Gastroesophageal sphincter (tissue), 3 donors: ENCODE measurements at regions not wholly inside any gene's neighbourhood (a gene's known extent, or its start where the extent isn't known, plus 50 kb on each side); places are given as distances from the start of the nearest gene placed in this dataset.

ENCODE experiments used
- POLR2A ChIP-seq, 2 donors: fragments of 450-650 bp; IDR thresholded peaks; one replicate each; pipeline ENCODE4 v1.6.1; 2017; ENCODE audit warnings: antibody characterized with exemption in 2 of 2, mild to moderate bottlenecking in 2 of 2, moderate library complexity in 1 of 2
- POLR2AphosphoS5 ChIP-seq: sonication (generic); formaldehyde crosslinking; IDR thresholded peaks from one replicate; pipeline ENCODE4 v1.6.1; 2017; ENCODE audit warnings: antibody characterized with exemption
- TF ChIP-seq, protein P1 (sequence below), 4 experiments: fragments of 200-600 bp in 2 of 4; fragments of 450-650 bp in 2 of 4; sonication (generic) in 1 of 4; IDR thresholded peaks; one replicate each; pipeline ENCODE4 v1.5.1; 2017 to 2019; ENCODE audit warnings: antibody characterized with exemption in 4 of 4, mild to moderate bottlenecking in 2 of 4, moderate library complexity in 2 of 4

DNA sequence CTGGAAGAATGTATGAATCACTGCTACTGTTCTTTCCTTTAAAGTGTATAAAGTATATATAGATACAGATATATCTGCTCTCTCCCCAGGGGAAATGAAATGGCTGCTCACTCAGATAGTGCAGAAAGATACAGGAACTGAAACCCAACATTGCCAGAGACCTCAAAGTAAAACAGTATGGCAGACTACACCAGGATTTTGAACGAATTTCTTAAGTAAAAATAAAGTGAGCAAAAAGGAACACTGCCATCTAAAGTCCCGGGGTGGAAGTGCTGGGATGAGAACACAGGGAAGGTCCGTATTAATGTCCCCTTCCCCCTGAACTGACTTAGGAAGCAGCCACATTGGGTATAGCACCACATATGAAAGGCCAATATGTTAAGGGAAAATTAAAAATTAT, 93.4 kb downstream of the TMA16 start:
- TF ChIP-seq POLR2A (IDR thresholded peaks at IDR 0.05) (no peak), POLR2AphosphoS5 (no peak)
- TF ChIP-seq, protein P1, sequence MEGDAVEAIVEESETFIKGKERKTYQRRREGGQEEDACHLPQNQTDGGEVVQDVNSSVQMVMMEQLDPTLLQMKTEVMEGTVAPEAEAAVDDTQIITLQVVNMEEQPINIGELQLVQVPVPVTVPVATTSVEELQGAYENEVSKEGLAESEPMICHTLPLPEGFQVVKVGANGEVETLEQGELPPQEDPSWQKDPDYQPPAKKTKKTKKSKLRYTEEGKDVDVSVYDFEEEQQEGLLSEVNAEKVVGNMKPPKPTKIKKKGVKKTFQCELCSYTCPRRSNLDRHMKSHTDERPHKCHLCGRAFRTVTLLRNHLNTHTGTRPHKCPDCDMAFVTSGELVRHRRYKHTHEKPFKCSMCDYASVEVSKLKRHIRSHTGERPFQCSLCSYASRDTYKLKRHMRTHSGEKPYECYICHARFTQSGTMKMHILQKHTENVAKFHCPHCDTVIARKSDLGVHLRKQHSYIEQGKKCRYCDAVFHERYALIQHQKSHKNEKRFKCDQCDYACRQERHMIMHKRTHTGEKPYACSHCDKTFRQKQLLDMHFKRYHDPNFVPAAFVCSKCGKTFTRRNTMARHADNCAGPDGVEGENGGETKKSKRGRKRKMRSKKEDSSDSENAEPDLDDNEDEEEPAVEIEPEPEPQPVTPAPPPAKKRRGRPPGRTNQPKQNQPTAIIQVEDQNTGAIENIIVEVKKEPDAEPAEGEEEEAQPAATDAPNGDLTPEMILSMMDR (IDR thresholded peaks at IDR 0.05) = no peak
